ENCODE measurements at regions not wholly inside any gene's neighbourhood (a gene's known extent, or its start where the extent isn't known, plus 50 kb on each side); places are given as distances from the start of the nearest gene placed in this dataset.

DNA sequence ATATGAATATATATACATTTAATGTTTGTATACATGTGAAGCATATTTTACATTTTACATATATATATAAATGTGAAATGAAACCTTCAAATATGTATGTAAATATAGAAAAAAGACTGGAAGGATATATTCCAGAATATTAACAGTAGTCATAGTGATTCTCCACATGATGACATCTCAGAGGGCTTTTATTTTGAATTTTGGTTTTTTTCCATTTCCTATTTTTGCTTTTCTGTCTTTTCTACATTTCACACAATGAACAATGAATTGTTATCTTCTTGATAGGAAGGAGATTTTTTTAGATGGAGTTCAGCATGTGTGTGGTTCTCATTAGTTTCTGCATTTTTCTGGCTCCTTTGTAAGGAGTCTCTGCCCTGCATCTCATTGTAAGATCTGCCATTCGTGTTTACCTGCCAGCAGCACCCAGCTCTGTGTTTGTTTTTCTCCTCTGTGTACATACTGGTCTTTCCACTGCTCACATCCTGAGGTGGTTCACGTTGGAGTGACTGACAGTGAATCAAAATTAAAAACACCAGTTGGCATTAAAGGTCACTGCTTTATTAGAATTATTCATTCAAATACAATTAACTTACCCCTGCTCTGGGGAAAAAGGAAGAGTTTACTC lies 425.3 kb upstream of the MDFIC2 start:
- Histone ChIP-seq H3K27ac (ENCODE audit: low read length) (no peak overlapping the region), H3K27me3 (ENCODE audit: control insufficient read depth, insufficient read depth) (no peaks in the 10 kb centered on the region), H3K9me3 (ENCODE audit: control insufficient read depth, low read length) (no peaks in the 10 kb centered on the region), H3K4me1 (ENCODE audit: control insufficient read depth, insufficient read depth, low read length) (no peaks in the 10 kb centered on the region), H3K4me3 (ENCODE audit: low read length) (no peak overlapping the region)
- intact Hi-C loops (cut with DNase I) = no loop called here
- DNase-seq (no peak), ATAC-seq (peak in 1 of 2 donors; percentile 67)
- 37% methylated on average over 2 of the region's 2 CpGs for WGBS

DNA sequence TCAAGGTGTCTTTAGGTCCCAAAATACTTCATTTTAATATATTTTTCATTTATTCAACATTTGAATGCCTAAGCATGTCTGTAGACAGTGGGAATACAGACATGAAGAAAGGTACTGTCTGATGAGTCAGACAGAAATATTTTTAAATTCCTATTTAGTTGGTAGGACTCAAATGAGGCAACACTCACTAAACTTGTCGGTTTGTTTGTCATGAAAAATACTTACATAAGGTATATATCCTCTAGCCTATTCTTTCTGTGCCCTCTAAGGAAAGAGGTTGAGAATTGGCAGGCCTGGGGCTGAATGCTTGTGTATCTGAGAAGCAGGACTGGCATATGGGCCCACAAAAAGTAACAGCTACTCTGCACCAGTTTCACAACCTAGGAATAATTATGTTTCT lies 423.6 kb upstream of the MDFIC2 start:
- Histone ChIP-seq H3K9me3 (ENCODE audit: control insufficient read depth, low read length) (no peaks in the 10 kb centered on the region), H3K4me1 (ENCODE audit: control insufficient read depth, insufficient read depth, low read length) (no peaks in the 10 kb centered on the region), H3K4me3 (ENCODE audit: low read length) (no peak overlapping the region), H3K27ac (ENCODE audit: low read length) (no peak overlapping the region), H3K27me3 (ENCODE audit: control insufficient read depth, insufficient read depth) (no peaks in the 10 kb centered on the region)
- no peak for ATAC-seq
- intact Hi-C loops (cut with DNase I) = no loop called here
- DNase-seq = no peak
- WGBS = 93% methylated on average over 1 of the region's 1 CpG

DNA sequence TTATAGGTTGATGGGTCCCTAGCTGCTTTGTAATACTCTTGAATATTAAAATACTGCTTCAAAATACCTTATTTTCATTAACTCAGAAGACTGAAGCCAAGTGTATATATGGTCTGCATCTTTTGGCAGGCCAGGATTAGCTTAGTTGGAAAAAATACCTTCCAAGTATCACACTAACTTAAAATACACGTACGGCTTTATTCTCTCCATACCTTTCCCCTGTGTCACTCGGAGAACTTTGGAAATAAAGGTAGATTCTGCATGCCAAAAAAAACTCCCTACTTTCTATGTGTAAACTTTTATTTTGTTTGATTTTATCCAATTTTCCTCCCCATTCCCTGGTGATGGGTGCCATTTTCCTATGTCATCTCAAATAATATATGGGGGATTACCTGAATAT lies 422.3 kb upstream of the MDFIC2 start:
- intact Hi-C loops (cut with DNase I) = no loop called here
- Histone ChIP-seq H3K4me1 (ENCODE audit: control insufficient read depth, insufficient read depth, low read length) (no peaks in the 10 kb centered on the region), H3K27me3 (ENCODE audit: control insufficient read depth, insufficient read depth) (no peaks in the 10 kb centered on the region), H3K27ac (ENCODE audit: low read length) (no peak overlapping the region), H3K4me3 (ENCODE audit: low read length) (no peak overlapping the region), H3K9me3 (ENCODE audit: control insufficient read depth, low read length) (no peaks in the 10 kb centered on the region)
- DNase-seq (no peak), ATAC-seq (no peak)
- 97% methylated on average over 3 of the region's 3 CpGs for WGBS

DNA sequence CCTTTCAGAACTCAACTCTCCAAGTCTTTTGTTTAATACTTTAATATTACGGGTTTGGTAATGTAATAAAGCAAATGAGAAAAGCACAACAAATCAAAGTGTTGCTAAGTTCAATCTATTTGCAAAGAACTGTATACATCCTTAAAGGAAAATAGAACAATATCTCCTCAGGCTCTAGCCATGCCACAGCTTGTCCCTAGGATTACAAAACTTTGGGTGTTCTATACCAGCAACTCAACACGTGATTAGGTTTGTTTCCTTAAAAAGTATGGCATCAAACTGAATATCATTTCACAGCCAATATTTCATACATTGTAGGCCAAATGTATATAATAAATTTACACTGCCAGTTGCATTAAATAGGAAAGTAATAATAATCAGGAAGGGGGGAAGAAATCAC lies 418.6 kb upstream of the MDFIC2 start:
- H3K4me1 ChIP-seq (ENCODE audit: control insufficient read depth, insufficient read depth, low read length) = no peaks in the 10 kb centered on the region
- H3K9me3 ChIP-seq (ENCODE audit: control insufficient read depth, low read length) = no peaks in the 10 kb centered on the region
- no peak for ATAC-seq
- H3K27me3 ChIP-seq (ENCODE audit: control insufficient read depth, insufficient read depth) = no peaks in the 10 kb centered on the region
- WGBS = 95% methylated on average over 2 of the region's 2 CpGs
- no peak overlapping the region for H3K4me3 ChIP-seq (ENCODE audit: low read length)
- H3K27ac ChIP-seq (ENCODE audit: low read length) = no peak overlapping the region
- no peak for DNase-seq
- intact Hi-C loops (cut with DNase I) = no loop called here

- no peaks in the 10 kb centered on the region for H3K9me3 ChIP-seq (ENCODE audit: control insufficient read depth, low read length)
- ATAC-seq (no peak), DNase-seq (no peak)
- no peaks in the 10 kb centered on the region for H3K27me3 ChIP-seq (ENCODE audit: control insufficient read depth, insufficient read depth)
- no peak overlapping the region for H3K27ac ChIP-seq (ENCODE audit: low read length)
- no peak overlapping the region for H3K4me3 ChIP-seq (ENCODE audit: low read length)
- intact Hi-C loops (cut with DNase I) = no loop called here
- no peaks in the 10 kb centered on the region for H3K4me1 ChIP-seq (ENCODE audit: control insufficient read depth, insufficient read depth, low read length)
- 84% methylated on average over 3 of the region's 3 CpGs for WGBS
Measured at GRCh38 chr3:70729845-70730244, 417.4 kb upstream of the MDFIC2 start.

GRCh38 chr3:70728311-70728710 lies 415.9 kb upstream of the MDFIC2 start:
- DNase-seq = no peak
- no peak for ATAC-seq
- Histone ChIP-seq H3K27me3 (ENCODE audit: control insufficient read depth, insufficient read depth) (no peaks in the 10 kb centered on the region), H3K4me1 (ENCODE audit: control insufficient read depth, insufficient read depth, low read length) (no peaks in the 10 kb centered on the region), H3K9me3 (ENCODE audit: control insufficient read depth, low read length) (no peaks in the 10 kb centered on the region), H3K27ac (ENCODE audit: low read length) (no peak overlapping the region), H3K4me3 (ENCODE audit: low read length) (no peak overlapping the region)
- WGBS = 35% methylated on average over 1 of the region's 1 CpG
- intact Hi-C loops (cut with DNase I) = no loop called here

DNA sequence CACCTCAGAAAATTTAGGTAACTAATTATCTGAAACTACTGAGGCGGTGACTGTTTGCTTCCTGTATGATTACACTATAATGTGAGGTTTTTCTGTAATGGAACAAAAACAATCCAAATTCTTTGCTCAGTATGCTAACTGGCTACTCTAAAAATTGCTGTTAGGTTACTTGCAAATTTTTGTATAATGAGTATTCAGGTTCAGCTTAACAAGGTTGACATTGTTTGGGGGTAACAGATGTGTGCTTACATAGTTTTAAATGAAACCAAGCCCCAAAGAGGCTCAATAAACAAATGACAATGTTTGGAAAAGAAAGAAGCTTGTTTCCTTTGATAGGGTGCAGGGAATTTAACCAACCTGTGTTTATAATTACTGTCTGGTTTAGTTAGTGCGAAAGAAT lies 414.5 kb upstream of the MDFIC2 start:
- intact Hi-C loops (cut with DNase I) = no loop called here
- Histone ChIP-seq H3K27ac (ENCODE audit: low read length) (no peak overlapping the region), H3K9me3 (ENCODE audit: control insufficient read depth, low read length) (no peaks in the 10 kb centered on the region), H3K4me1 (ENCODE audit: control insufficient read depth, insufficient read depth, low read length) (no peaks in the 10 kb centered on the region), H3K27me3 (ENCODE audit: control insufficient read depth, insufficient read depth) (no peaks in the 10 kb centered on the region), H3K4me3 (ENCODE audit: low read length) (no peak overlapping the region)
- 91% methylated on average over 2 of the region's 2 CpGs for WGBS
- no peak for ATAC-seq
- no peak for DNase-seq

DNA sequence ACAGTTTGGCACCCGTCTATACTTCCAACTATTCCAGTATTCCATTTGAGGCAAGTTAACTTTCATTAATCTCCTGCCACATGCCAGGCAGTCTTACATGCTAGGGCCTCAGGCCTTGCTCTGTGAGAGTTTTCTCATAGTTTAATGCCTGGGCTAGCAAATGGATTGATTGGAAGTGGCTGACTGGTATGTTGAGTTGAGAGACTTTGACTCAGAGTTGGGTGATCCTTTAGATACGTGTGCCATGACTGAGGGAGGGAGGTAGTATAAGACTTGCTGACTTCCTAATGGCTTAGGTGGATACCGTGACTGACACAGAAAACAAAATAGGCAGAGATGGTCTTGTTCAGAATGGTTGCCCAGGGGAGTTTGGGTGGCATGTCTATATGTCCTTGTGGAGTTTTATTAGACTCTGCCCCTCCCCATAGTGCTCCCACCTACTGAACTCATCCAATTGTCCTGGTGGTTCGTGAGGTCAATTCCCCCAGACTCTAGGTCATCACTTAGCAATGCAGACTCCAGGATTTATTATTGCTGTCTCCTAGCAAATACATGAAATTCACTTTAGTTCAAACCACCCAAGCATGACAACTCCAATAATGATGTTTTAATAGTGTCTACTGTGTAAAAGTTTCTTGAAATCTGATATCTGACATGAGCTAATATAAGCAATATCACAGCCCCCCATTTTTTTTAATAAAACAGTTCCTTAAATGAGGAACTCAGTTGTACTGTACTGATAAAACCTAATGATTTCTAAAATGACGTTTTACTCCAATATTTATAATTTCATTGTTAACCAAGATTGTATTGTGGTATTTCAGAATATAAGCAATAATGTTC lies 413.9 kb upstream of the MDFIC2 start:
- DNase-seq (no peak), ATAC-seq (no peak)
- Histone ChIP-seq H3K4me3 (ENCODE audit: low read length) (no peak overlapping the region), H3K9me3 (ENCODE audit: control insufficient read depth, low read length) (no peaks in the 10 kb centered on the region), H3K27me3 (ENCODE audit: control insufficient read depth, insufficient read depth) (no peaks in the 10 kb centered on the region), H3K27ac (ENCODE audit: low read length) (no peak overlapping the region), H3K4me1 (ENCODE audit: control insufficient read depth, insufficient read depth, low read length) (no peaks in the 10 kb centered on the region)
- intact Hi-C loops (cut with DNase I) = no loop called here
- WGBS = 86% methylated on average over 5 of the region's 5 CpGs

DNA sequence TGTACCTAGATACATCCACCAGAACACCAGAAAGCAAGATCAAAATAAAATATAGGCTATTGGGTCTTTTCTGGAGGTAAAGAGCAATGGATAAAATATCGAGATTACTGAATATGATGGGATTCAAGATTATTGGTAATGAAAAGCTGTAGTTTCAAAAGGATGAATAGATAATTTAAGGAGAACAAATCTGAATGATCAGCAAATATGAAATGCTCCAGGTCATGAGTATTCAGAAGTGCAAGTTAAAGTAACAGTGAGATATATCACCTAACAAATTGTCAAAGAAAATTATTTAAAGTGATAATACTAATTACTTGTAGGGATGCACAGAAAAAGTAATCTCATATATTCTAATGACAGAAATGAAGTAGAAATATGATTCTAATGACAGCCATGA lies 409.6 kb upstream of the MDFIC2 start:
- no peak for ATAC-seq
- Histone ChIP-seq H3K4me3 (ENCODE audit: low read length) (no peak overlapping the region), H3K27ac (ENCODE audit: low read length) (no peak overlapping the region), H3K9me3 (ENCODE audit: control insufficient read depth, low read length) (no peaks in the 10 kb centered on the region), H3K27me3 (ENCODE audit: control insufficient read depth, insufficient read depth) (no peaks in the 10 kb centered on the region), H3K4me1 (ENCODE audit: control insufficient read depth, insufficient read depth, low read length) (no peaks in the 10 kb centered on the region)
- DNase-seq = no peak
- intact Hi-C loops (cut with DNase I) = no loop called here
- WGBS = 92% methylated on average over 1 of the region's 1 CpG

- H3K27ac ChIP-seq (ENCODE audit: low read length) = no peak overlapping the region
- peak; percentile 59 to 64 for ATAC-seq
- H3K4me3 ChIP-seq (ENCODE audit: low read length) = no peak overlapping the region
- peak; percentile 23 to 73 (median 42) for DNase-seq
- 17% methylated on average over 4 of the region's 4 CpGs for WGBS
- no peaks in the 10 kb centered on the region for H3K27me3 ChIP-seq (ENCODE audit: control insufficient read depth, insufficient read depth)
- intact Hi-C loops (cut with DNase I) = loop anchor here in 2 of 4 donors (10.0 kb wide), 3 partner anchors 268 to 678 kb away; no protein-coding TSS in a partner anchor
- no peaks in the 10 kb centered on the region for H3K9me3 ChIP-seq (ENCODE audit: control insufficient read depth, low read length)
- H3K4me1 ChIP-seq (ENCODE audit: control insufficient read depth, insufficient read depth, low read length) = no peaks in the 10 kb centered on the region
Measured at GRCh38 chr3:70716832-70717231, 404.4 kb upstream of the MDFIC2 start.

GRCh38 chr3:70712449-70713082 lies 400.1 kb upstream of the MDFIC2 start:
- no peak for ATAC-seq
- H3K27ac ChIP-seq (ENCODE audit: low read length) = no peak overlapping the region

More at GRCh38 chr3:70712449-70713082, 400.1 kb upstream of the MDFIC2 start:
- Histone ChIP-seq H3K4me3 (ENCODE audit: low read length) (no peak overlapping the region), H3K27me3 (ENCODE audit: control insufficient read depth, insufficient read depth) (no peaks in the 10 kb centered on the region), H3K4me1 (ENCODE audit: control insufficient read depth, insufficient read depth, low read length) (no peaks in the 10 kb centered on the region), H3K9me3 (ENCODE audit: control insufficient read depth, low read length) (no peaks in the 10 kb centered on the region)
- intact Hi-C loops (cut with DNase I) = loop anchor here in 2 of 4 donors (10.0 kb wide), 3 partner anchors 272 to 682 kb away; no protein-coding TSS in a partner anchor
- no peak for DNase-seq
- WGBS = 86% methylated on average over 1 of the region's 1 CpG
